H1 (cell line): ENCODE measurements at regions not wholly inside any gene's neighbourhood (a gene's known extent, or its start where the extent isn't known, plus 50 kb on each side); places are given as distances from the start of the nearest gene placed in this dataset.

Experiments
- CTCF ChIA-PET: fragments of 300-600 bp; sonication (Branson Sonifier 250); formaldehyde crosslinking; loops from one replicate; lab custom pipeline; 2021; ENCODE audit not compliant: partially characterized antibody; lab: Charles Lee
- POLR2A ChIA-PET: fragments of 300-600 bp; sonication (Branson Sonifier 250); formaldehyde crosslinking; loops from one replicate; lab custom pipeline; 2021; ENCODE audit warnings: inconsistent platforms; ENCODE audit not compliant: partially characterized antibody; lab: Charles Lee
- DNase-seq, 2 experiments: peaks; one replicate each; pipeline versions ENCODE4 v3.0.0 to v3.0.0-alpha.2; 2010 to 2022; ENCODE audit warnings: low spot score in 2 of 2, low read depth in 1 of 2, mixed read lengths in 1 of 2
- FAIRE-seq: peaks from 2 replicates; lab custom pipeline; 2011; peaks lifted over from hg19 to GRCh38; lab: Jason Lieb, UNC
- H2AFZ ChIP-seq: 2 replicates; pipeline ENCODE4 v1.8.1; 2012; ENCODE audit warnings: low read length, inconsistent platforms
- H2AK5ac ChIP-seq: 2 replicates; pipeline ENCODE4 v1.6.1; 2013; ENCODE audit warnings: low read depth, low read length
- H2BK120ac ChIP-seq: replicated peaks from 2 replicates; pipeline ENCODE3; 2013; ENCODE audit warnings: low read depth, low read length, inconsistent platforms
- H2BK12ac ChIP-seq: 2 replicates; pipeline ENCODE4 v1.6.1; 2013; ENCODE audit warnings: low read depth, low read length
- H2BK15ac ChIP-seq: 2 replicates; pipeline ENCODE4 v1.6.1; 2013; ENCODE audit warnings: low read length
- H2BK20ac ChIP-seq: 2 replicates; pipeline ENCODE4 v1.6.1; 2013; ENCODE audit warnings: low read length
- H2BK5ac ChIP-seq: 2 replicates; pipeline ENCODE4 v1.6.1; 2013; ENCODE audit warnings: low read depth, low read length
- H3K14ac ChIP-seq: 2 replicates; pipeline ENCODE4 v1.6.1; 2013; ENCODE audit warnings: inconsistent platforms; ENCODE audit not compliant: insufficient read length
- H3K18ac ChIP-seq: 2 replicates; pipeline ENCODE4 v1.6.1; 2013; ENCODE audit warnings: low read length; ENCODE audit errors: extremely low read depth
- H3K23ac ChIP-seq: 2 replicates; pipeline ENCODE4 v1.6.1; 2013; ENCODE audit warnings: inconsistent platforms; ENCODE audit not compliant: insufficient read length
- H3K23me2 ChIP-seq: 2 replicates; pipeline ENCODE4 v1.6.1; 2013; ENCODE audit warnings: low read depth, low read length
- H3K27ac ChIP-seq: 2 replicates; pipeline ENCODE4 v1.6.1; 2011; ENCODE audit warnings: low read depth, low read length, inconsistent platforms
- H3K27me3 ChIP-seq, 4 experiments: replicated peaks in 1 of 4; 1 replicate in 1 of 4; 2 replicates in 3 of 4; pipeline versions ENCODE4 v1.6.1 to v1.8.1; 2011 to 2013; ENCODE audit warnings: low read length in 3 of 4, mild to moderate bottlenecking in 3 of 4, inconsistent platforms in 2 of 4, mixed read lengths in 2 of 4, moderate library complexity in 1 of 4; ENCODE audit not compliant: control insufficient read depth in 3 of 4, insufficient read depth in 3 of 4; ENCODE audit errors: extremely low read depth in 1 of 4
- H3K36me3 ChIP-seq, 4 experiments: 2 replicates each; pipeline versions ENCODE4 v1.6.1 to v1.8.1; 2011 to 2013; ENCODE audit warnings: mild to moderate bottlenecking in 4 of 4, low read length in 3 of 4, moderate library complexity in 2 of 4, control low read depth in 1 of 4, inconsistent platforms in 1 of 4; ENCODE audit not compliant: insufficient read depth in 4 of 4, control insufficient read depth in 2 of 4
- H3K4ac ChIP-seq: replicated peaks from 2 replicates; pipeline ENCODE3; 2013; ENCODE audit warnings: low read length, low read depth, mixed read lengths, inconsistent platforms; ENCODE audit not compliant: insufficient read length
- H3K4me1 ChIP-seq, 4 experiments: replicated peaks in 1 of 4; 1 replicate in 1 of 4; 2 replicates in 3 of 4; pipeline versions ENCODE4 v1.6.1 to v1.8.1; 2011 to 2013; ENCODE audit warnings: low read length in 3 of 4, inconsistent platforms in 2 of 4, mixed read lengths in 1 of 4; ENCODE audit not compliant: insufficient read depth in 4 of 4, control insufficient read depth in 3 of 4
- H3K4me2 ChIP-seq, 2 experiments: 2 replicates each; pipeline versions ENCODE4 v1.6.1 to v1.8.1; 2011 to 2013; ENCODE audit warnings: low read depth in 2 of 2, low read length in 2 of 2, control low read depth in 1 of 2, inconsistent platforms in 1 of 2, mild to moderate bottlenecking in 1 of 2; ENCODE audit not compliant: insufficient read depth in 1 of 2
- H3K4me3 ChIP-seq, 4 experiments: fragments of 200-600, 300-600 bp in 1 of 4; sonication (generic), shearing (Covaris generic), sonication (Bioruptor Twin) in 1 of 4; 2 replicates each; pipeline versions ENCODE4 v1.5.1 to v1.8.1; 2011 to 2016; ENCODE audit warnings: low read length in 4 of 4, low read depth in 3 of 4, control low read depth in 2 of 4, inconsistent platforms in 2 of 4, mild to moderate bottlenecking in 2 of 4, mixed read lengths in 1 of 4, moderate library complexity in 1 of 4; ENCODE audit not compliant: insufficient read depth in 2 of 4; ENCODE audit errors: extremely low read depth in 1 of 4
- H3K56ac ChIP-seq: replicated peaks from 2 replicates; pipeline ENCODE3; 2013; ENCODE audit warnings: low read depth, mild to moderate bottlenecking, mixed read lengths, low read length, inconsistent platforms; ENCODE audit not compliant: insufficient read length
- H3K79me1 ChIP-seq: 2 replicates; pipeline ENCODE4 v1.6.1; 2013; ENCODE audit warnings: low read depth, low read length, control low read depth
- H3K79me2 ChIP-seq, 2 experiments: 2 replicates each; pipeline versions ENCODE4 v1.6.1 to v1.8.1; 2012 to 2013; ENCODE audit warnings: low read length in 2 of 2, mild to moderate bottlenecking in 2 of 2, inconsistent platforms in 1 of 2; ENCODE audit not compliant: insufficient read depth in 2 of 2, control insufficient read depth in 1 of 2
- H3K9ac ChIP-seq, 4 experiments: replicated peaks in 1 of 4; 1 replicate in 1 of 4; 2 replicates in 3 of 4; pipeline versions ENCODE4 v1.6.1 to v1.8.1; 2011 to 2013; ENCODE audit warnings: low read depth in 3 of 4, low read length in 3 of 4, control low read depth in 2 of 4, mild to moderate bottlenecking in 2 of 4, moderate library complexity in 2 of 4, inconsistent platforms in 1 of 4; ENCODE audit errors: extremely low read depth in 1 of 4
- H3K9me3 ChIP-seq, 2 experiments: 2 replicates each; pipeline versions ENCODE4 v1.6.1 to v1.8.1; 2012 to 2013; ENCODE audit warnings: mild to moderate bottlenecking in 2 of 2, moderate library complexity in 2 of 2, control low read depth in 1 of 2, inconsistent platforms in 1 of 2, low read depth in 1 of 2, low read length in 1 of 2, mixed read lengths in 1 of 2; ENCODE audit not compliant: insufficient read depth in 2 of 2
- H4K20me1 ChIP-seq, 2 experiments: replicated peaks in 1 of 2; 2 replicates each; pipeline versions ENCODE3 to v1.8.1; 2011 to 2013; ENCODE audit warnings: inconsistent platforms in 2 of 2, low read length in 2 of 2, mild to moderate bottlenecking in 1 of 2; ENCODE audit not compliant: insufficient read depth in 2 of 2, control insufficient read depth in 1 of 2
- H4K5ac ChIP-seq: 2 replicates; pipeline ENCODE4 v1.6.1; 2013; ENCODE audit warnings: low read length, low read depth, mixed read lengths, inconsistent platforms; ENCODE audit not compliant: insufficient read length
- H4K8ac ChIP-seq: 2 replicates; pipeline ENCODE4 v1.8.0; 2013; ENCODE audit warnings: mild to moderate bottlenecking, moderate library complexity, low read length, inconsistent platforms; ENCODE audit not compliant: insufficient read depth; ENCODE audit errors: extremely low read depth
- H4K91ac ChIP-seq: replicated peaks from 2 replicates; pipeline ENCODE3; 2013; ENCODE audit warnings: low read length, mixed read lengths, inconsistent platforms; ENCODE audit not compliant: insufficient read length
- WGBS, 2 experiments: shearing (Covaris generic) in 1 of 2; methylation state at CpG; one replicate each; pipeline versions ENCODE4 v1.1.6 to v1.1.7; 2013 to 2015; ENCODE audit warnings: low lambda C conversion rate in 2 of 2, mixed read lengths in 2 of 2, inconsistent platforms in 1 of 2, low coverage in 1 of 2, missing lambda C conversion rate in 1 of 2; ENCODE audit not compliant: insufficient replicate concordance in 2 of 2, insufficient coverage in 1 of 2, insufficient read length in 1 of 2; ENCODE audit errors: extremely low coverage in 1 of 2, missing lambda C conversion rate in 1 of 2; 5-methylcytosine and 5-hydroxymethylcytosine counted together

- Histone ChIP-seq H3K27ac (no peak overlapping the region), H4K8ac (no peak overlapping the region), H2BK20ac (peak overlapping the region; percentile 40; the same call in 1 of the 2 replicates), H3K23ac (no peak overlapping the region), H3K9ac (no peak overlapping the region), H2BK15ac (no peak overlapping the region), H3K18ac (peak overlapping the region; percentile 80; the same call in 1 of the 2 replicates), H2BK12ac (no peak overlapping the region), H3K56ac (no peak overlapping the region), H4K91ac (peak overlapping the region; percentile 80), H3K79me2 (no peaks in the 10 kb centered on the region), H3K9me3 (0 out of 4 replicates have a peak, but pooled peaks cover 0 to 4% of the 10 kb centered on the region in 2 experiments), H3K23me2 (no peaks in the 10 kb centered on the region; the same call in 1 of the 2 replicates), H3K14ac (no peak overlapping the region), H2AK5ac (no peak overlapping the region), H3K4me1 (peaks cover 0 to 2% (median 2%) of the 10 kb centered on the region in 4 experiments; a peak in 4 of 7 replicates), H3K79me1 (no peaks in the 10 kb centered on the region), H3K4ac (peak overlapping the region; percentile 85), H3K27me3 (no peaks in the 10 kb centered on the region), H2AFZ (no peak overlapping the region), H3K4me3 (peak overlapping the region in 1 of 4 experiments; percentile 19; a peak in 1 of 8 replicates), H3K36me3 (peaks cover 0 to 4% (median 0%) of the 10 kb centered on the region in 4 experiments; a peak in 1 of 8 replicates), H2BK120ac (peak overlapping the region; percentile 99), H2BK5ac (peak overlapping the region; percentile 86; the same call in 1 of the 2 replicates), H4K20me1 (no peaks in the 10 kb centered on the region), H4K5ac (peak overlapping the region; percentile 7), H3K4me2 (peak overlapping the region in 1 of 2 experiments; percentile 20; a peak in 1 of 4 replicates)
- 56% methylated on average over 2 of the region's 2 CpGs; no CpG with 5 or more reads in 1 of the 2 experiments for WGBS, 2 experiments
- FAIRE-seq = no peak
- DNase-seq = no peak
- POLR2A ChIA-PET = no interaction called here
- CTCF ChIA-PET = interaction anchor here (0.6 to 1.5 kb wide), 3 partner anchors 11 to 625 kb away, joined by 3 read pairs; no protein-coding TSS in a partner anchor
These were observed 386.0 kb downstream of the KIF20B start for GRCh38 chr10:90087197-90088023.
